ENCODE measurements at regions not wholly inside any gene's neighbourhood (a gene's known extent, or its start where the extent isn't known, plus 50 kb on each side); places are given as distances from the start of the nearest gene placed in this dataset.

DNA sequence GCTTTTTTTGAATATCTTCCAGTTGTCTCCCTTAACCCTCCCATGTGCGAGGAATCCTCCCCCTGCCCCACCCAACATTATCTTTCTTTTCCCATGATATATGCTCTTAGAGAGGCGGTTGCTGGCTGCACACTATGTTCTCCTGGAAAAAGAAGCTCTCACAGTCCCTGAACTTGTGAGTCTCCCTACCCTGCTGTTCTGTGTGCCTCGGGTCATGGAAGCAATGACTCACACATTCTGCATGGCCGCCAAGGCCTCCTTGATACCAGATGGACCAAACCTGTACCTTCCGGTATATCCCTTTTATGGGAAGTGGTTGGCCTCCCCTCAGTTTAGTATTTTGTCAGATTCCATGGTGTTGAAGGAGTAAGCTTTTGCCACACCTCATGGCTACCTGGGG, 705.4 kb downstream of the SLITRK6 start:
- intact Hi-C loops (cut with DNase I): no loop called here
- no peak for DNase-seq (ENCODE audit: low spot score)

DNA sequence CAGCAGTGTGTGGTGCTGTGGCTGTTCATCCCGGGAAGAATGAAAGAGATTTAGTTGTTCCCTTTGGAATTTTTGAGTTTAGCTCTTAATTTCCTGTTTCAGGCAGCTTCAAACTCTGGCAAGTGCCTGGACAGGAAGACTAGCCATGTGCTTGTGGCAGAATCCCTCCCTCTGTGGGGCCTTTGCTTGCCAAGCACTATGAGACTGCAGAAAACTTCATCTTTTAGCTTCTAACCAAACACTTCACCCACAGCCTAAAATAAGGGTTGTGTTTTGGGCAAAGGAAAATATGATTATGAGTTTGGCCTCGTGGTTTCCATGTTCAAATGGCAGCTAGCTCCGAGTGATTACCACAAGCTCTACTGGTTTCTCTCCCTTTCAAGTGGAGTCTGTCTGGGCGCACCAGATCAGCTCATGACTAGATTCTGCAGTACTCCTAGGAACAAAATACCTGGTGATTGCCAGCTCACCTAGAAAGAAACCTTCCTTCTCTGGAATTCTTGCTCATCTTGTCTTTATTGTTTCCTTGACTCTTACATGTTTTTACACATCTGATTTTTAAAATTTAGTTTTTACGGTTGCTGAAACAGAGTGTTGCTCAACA, 707.5 kb downstream of the SLITRK6 start:
- no peak for DNase-seq (ENCODE audit: low spot score)
- intact Hi-C loops (cut with DNase I): no loop called here

DNA sequence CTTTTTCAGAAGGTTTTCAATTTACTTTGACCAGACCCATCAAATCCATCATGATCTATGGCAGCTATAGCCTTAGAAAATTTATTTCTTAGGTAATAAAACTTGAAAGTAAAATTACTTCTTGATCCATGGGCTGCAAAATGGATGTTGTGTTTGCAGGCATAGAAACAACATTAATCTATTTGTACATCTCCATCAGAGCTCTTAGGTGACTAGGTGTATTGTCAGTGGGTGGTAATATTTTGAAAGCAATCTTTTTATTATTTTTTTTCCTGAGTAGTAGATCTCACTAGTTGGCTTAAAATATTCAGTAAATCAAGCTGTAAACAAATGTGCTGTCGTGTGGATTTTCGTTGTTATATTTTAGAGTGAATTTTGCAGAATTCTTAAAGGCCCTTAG, 710.0 kb downstream of the SLITRK6 start:
- no peak for DNase-seq (ENCODE audit: low spot score)
- intact Hi-C loops (cut with DNase I): no loop called here

DNA sequence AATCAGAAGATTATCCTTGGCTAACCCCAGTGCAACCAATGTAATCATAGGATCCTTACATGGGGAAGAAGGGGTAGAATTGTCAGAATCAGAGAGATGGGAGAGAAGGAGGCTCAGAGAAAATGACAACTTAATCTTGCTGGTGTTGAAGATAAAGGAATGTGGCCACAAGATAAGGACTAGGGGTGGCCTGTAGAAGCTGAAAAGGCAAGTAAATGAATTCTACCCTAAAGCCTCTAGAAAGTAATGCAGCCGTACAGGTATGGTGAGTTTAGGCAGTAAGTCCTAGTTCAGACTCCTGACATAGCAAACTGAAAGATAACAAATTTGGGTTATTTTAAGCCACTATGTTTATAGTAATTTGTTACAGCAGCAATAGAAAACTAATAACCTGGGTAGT, 718.5 kb downstream of the SLITRK6 start:
- intact Hi-C loops (cut with DNase I): no loop called here
- DNase-seq (ENCODE audit: low spot score): no peak

DNA sequence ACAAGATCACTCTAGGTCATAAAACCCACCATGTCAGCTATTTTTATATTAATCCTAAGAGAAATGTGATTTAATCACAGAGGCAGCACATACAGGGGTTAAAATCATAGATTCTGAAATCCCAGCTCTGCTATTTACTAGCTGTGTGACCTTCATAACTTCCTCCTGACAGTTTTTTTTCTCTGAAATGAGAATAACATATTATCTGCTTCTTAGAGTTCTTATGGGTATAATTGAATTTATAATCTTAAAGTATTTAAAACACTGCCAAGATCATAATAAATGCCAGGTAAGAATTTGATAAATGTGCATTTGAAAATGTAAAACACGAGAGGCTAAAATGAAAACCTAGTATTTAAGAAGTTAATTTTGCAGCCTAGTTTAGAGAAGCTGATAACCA, 722.9 kb downstream of the SLITRK6 start:
- intact Hi-C loops (cut with DNase I): no loop called here
- DNase-seq (ENCODE audit: low spot score): no peak

DNA sequence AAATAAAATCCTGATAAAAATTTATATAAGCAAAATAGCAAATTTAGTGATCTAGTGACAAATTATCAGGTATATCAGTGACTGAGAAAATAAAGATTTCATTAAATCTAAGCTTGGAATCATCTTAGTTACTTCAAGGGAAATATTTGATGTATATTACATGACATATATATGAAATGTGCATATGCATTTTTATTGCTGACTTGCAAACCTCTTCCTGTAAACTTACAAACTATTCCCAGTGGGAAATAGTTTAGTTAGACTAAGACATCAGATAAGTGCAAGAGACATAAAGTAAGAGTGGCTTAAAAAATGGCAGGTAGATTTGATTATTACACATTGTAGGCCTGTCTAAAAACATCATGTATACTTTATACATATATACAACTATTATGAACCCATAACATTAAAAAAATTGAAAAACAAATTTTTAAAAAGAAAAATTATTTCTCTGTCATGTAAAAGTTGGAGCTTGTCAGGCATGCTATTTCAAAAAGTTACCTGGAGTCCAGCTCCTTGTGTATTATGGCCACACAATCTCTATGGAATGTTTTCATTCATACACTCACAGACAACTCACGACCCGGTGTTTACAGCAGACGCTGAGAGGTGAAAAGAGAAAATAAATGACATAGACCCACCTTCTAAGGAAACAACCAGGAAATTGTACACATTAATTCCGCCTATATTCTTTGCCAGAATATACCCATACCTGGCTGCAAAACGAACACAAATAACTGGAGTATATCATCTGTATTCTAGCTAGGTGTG, 724.5 kb downstream of the SLITRK6 start:
- intact Hi-C loops (cut with DNase I): no loop called here

DNA sequence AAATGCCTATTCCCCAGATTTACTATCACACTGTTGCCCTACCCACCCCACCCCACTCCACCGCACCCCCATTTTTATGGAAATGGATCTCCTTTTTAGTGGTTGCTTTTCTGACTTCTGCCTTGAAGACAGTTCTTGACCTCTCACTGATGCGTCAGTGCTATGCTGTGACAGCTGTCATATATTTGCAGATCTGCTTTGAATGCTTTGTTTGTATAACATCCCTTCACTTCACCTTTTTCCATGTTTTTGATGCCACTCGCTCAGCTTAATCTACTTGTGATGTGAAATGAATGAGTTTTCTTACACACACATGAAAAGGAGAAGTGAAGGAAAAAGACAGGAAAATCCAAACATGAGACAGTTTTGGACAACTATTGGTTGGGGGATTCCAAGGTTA, 731.0 kb downstream of the SLITRK6 start:
- intact Hi-C loops (cut with DNase I): no loop called here
- no peak for DNase-seq (ENCODE audit: low spot score)

More for the DNA sequence above, 724.5 kb downstream of the SLITRK6 start:
- DNase-seq (ENCODE audit: low spot score): no peak

DNA sequence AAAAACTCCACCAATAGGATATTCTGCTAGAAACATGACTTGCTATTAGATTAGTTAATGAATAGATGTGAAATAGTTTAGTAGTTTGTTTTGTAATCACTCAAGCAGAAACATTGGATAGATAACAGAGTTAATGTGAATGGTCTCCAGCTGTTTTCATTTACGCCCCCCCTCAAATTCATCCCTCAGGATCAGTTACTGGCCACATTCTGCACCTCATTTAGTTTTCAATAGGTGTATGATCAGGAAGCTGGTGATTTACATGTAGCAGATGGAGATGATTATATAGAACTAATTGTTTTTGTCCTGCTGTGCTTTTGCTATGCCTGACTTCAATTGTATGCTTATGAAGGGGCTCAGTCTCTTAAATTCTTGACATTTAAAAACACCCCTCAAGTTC, 759.0 kb downstream of the SLITRK6 start:
- intact Hi-C loops (cut with DNase I): no loop called here
- DNase-seq (ENCODE audit: low spot score): no peak

DNA sequence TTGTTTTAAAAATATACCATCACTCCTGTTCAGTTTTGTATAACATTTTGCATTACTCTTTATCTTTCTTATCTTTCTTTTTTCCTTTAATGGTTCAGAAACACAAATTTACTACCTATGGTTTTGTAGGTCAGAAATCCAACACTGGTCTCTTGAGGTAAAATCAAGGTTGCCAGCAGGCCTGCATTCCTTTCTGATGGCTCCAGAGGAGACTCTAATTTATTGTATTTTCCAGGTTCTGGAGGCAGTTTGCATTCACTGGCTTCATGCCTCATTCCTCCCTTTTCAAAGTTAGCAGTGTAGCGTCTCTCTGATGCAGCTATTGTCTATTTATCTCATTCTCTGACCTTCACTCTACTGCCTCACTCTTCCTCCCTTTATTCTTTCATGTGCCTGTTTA, 767.4 kb downstream of the SLITRK6 start:
- intact Hi-C loops (cut with DNase I): no loop called here
- DNase-seq (ENCODE audit: low spot score): no peak

DNA sequence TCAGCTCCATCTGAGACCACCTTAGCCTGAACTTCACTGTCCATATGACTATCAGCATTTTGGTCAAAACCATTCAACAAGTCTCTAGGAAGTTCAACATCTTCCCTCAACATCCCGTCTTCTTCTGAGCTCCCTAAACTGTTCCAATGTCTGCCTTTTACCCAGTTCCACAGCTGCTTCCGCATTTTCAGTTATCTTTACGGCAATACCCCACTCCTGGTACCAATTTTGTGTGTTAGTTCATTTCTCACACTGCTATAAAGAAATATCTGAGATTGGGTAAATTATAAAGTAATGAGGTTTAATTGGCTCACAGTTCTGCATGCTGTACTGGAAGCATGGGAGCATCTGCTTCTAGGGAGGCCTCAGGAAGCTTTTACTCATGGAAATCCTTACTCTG, 771.2 kb downstream of the SLITRK6 start:
- intact Hi-C loops (cut with DNase I): no loop called here
- DNase-seq (ENCODE audit: low spot score): no peak

DNA sequence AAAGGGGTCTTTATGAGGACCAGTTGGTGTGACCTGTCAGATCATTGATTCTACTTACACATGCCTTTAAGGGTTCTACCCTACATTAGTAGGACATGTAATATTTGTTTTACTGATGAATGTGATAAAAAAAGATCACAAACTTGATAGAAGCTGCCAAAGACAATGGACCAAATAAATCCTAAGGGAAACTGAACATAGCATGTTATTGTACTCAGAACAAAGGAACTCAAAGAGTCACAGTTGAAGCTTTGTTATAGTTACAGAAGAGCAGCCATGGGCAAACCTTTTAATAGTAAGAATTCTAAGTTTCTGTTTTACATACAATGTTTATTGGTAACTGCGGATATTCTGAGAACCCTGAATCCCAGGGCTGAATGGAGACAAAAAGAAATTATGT, 780.1 kb downstream of the SLITRK6 start:
- no peak for DNase-seq (ENCODE audit: low spot score)
- intact Hi-C loops (cut with DNase I): no loop called here

DNA sequence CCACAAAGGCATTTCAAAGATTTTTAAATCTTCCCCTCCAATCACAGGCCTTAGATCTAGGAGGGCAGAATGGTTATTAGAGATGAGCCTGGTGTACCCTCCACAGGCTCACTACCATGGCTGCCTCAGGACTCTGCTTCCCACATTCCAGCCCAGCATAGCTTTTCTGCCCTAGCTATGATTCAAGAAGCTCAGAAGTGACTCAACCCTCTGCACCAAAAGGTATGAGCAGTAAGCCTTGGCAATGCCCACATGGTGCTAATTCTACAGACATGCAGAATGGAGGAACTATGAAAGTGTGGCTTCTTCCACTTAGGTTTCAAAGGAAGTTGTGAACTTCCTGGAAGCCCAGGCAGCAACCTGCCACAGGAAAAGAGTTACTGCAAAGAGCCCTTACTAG, 786.2 kb downstream of the SLITRK6 start:
- intact Hi-C loops (cut with DNase I): no loop called here
- no peak for DNase-seq (ENCODE audit: low spot score)

DNA sequence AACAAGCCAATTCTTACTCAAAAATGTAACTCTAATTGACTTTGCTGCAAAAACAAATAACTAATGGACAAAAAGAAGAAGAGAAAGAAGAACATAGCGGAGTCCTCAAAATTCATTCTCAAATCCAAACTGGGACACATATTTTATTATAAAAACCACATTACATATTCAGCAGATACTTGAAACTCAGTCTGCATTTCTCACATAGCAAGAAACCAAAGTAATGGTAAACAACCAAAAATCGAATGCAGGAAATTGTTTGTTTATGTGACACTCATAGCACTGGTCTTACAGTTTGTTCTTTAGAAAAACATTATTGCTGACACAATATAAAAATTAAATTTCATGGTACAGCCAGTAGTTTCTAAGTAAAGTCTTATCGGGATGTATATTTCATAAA, 789.8 kb downstream of the SLITRK6 start:
- no peak for DNase-seq (ENCODE audit: low spot score)
- intact Hi-C loops (cut with DNase I): no loop called here

DNA sequence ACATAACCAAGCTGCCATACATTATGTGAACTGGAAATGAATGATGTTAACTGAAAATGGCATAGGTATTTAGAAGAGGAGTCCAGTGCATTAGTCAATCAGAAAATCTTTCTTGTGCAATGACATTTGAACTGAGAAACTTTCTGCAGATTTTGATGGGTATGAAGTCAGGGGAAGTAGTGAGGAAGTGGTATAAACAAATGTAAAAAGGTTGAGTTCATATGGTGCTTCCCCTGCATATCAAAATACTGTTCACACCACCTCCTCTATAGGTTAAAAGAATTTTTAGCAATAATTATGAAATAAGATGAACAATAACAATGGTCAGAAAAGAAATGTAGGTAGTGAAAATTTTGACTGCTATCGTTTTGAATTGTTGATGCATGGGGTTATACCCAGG, 800.0 kb downstream of the SLITRK6 start:
- intact Hi-C loops (cut with DNase I): loop anchor here in 1 of 2 donors (10.0 kb wide), 1 partner anchor 286 kb away; no protein-coding TSS in a partner anchor

DNA sequence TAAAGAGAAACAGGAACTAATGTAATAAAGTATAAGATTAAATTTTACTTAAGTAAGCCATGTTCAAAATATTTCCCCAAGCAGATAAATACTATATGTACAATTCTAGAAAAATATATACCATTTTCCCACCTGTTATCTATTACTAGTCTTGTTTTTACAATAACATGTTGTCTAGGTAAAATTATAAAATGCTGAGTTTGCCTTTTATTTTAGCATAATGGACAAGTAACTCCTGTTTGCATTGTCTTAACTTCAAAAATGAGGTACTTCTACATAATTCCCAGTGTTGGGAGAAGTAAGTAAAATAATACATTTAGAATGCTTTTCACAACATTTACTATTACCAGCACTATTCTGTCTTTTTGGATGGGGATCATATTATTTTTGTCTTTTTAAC, 800.5 kb downstream of the SLITRK6 start:
- intact Hi-C loops (cut with DNase I): loop anchor here in 1 of 2 donors (10.0 kb wide), 1 partner anchor 286 kb away; no protein-coding TSS in a partner anchor
- DNase-seq (ENCODE audit: low spot score): no peak

More for the DNA sequence above, 800.0 kb downstream of the SLITRK6 start:
- no peak for DNase-seq (ENCODE audit: low spot score)

DNA sequence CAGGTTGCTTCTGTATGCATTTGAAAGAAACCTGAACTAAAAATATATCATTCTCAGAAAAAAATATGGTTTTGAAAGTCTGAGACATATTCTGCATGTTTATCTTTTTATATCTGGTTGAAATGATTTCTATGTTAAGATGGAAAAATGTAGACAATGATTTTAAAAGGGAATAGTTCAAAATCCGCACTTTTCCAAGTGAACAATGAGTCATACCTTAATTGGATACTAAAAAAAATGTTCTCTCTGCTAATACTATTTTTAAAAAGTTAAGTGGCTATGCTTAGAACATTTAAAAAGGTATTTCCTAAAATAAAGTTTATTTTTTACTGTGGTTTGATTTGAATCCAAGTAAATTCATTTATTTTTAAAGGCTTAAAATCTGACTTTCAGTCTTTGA, 801.4 kb downstream of the SLITRK6 start:
- no peak for DNase-seq (ENCODE audit: low spot score)
- intact Hi-C loops (cut with DNase I): loop anchor here in 1 of 2 donors (10.0 kb wide), 1 partner anchor 287 kb away; no protein-coding TSS in a partner anchor

DNA sequence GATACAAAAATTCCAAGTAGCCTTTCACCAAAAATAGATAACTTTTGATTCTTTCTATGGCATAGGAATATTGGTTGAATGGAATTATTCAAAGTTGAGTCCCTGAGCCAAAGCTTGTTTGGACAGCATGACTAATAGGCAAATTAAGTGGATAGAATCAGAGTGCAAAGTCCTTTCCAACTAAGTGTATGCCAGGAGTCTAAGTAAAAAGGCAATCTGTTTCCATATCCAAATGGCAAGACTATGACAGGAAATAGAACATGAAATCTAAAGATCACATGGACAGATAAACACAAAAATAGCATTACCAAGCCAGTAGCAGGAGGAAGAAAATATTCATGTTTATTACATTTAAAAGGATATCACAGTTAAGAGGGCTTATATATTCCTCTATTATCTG, 804.6 kb downstream of the SLITRK6 start:
- DNase-seq (ENCODE audit: low spot score): no peak
- intact Hi-C loops (cut with DNase I): loop anchor here in 1 of 2 donors (10.0 kb wide), 1 partner anchor 290 kb away; no protein-coding TSS in a partner anchor

DNA sequence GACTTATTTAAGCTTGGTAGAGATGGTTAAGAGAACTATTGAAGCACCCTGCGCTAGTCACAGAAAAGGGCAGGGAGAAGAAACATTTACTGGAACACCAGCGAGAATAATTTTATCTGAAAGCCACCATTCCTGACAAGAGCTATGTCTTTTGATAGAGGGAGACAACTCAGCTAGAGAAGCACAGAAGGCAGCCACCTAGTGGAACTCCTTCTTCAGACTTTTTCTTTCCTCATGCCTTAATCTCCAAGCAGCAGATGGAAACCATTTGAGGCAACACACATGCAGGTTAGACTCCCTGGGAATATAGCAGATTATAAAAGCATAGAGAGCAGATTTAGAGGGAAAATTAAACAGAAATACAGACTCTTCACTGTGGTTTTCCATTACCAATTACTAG, 813.4 kb downstream of the SLITRK6 start:
- DNase-seq (ENCODE audit: low spot score): no peak
- intact Hi-C loops (cut with DNase I): no loop called here

DNA sequence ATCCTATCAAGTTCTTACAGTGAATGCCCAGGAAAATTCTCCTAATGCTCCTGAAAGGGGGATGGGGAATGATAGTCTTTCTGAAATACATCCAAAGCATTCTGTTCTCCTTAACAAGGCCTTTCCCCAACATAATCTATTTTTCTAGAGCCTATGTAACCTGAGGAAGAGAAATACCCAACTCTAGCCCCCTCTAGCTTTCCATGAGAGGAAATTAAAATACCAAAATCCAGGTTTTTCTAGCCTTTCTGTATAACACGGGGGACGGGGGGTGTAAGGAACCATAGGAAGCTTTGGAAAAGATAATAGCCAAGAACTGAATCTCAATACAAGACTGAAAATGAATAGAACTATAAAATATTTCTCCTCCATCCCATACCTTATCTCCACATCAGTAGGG, 815.9 kb downstream of the SLITRK6 start:
- intact Hi-C loops (cut with DNase I): no loop called here
- no peak for DNase-seq (ENCODE audit: low spot score)

DNA sequence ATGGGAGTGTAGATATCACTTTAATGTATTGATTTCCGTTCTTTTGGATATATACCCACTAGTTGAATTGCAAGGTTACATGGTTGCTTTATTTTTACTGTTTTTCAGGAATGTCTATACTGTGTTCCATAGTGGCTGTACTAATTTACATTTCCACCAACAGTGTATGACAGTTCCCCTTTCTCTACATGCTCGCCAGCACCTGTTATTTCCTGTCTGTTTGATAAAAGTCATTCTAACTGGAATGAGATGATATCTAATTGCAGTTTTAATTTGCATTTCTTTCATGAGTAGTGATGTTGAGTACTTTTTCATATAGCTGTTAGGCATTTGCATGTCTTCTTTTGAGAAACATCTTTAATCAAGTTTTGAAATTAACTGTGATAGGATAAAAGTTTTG, 818.6 kb downstream of the SLITRK6 start:
- no peak for DNase-seq (ENCODE audit: low spot score)
- intact Hi-C loops (cut with DNase I): no loop called here

DNA sequence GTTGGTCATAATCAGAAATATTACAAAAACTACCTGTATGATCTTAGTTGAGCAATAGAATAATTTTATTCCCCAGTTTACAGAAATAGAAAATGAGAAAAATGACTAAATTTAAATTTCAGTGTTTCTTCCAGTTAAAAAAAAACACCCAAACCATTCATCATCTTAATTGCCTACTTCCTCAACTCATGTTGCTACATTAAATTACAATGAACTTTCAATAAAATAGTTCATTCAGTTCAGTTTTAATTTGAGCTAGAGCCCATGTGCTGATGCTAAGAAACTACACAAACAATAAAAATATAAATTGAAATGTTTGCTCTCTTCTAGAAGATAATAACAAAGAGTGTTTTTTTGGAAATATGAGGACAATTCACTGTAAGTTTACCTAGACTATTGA, 820.4 kb downstream of the SLITRK6 start:
- no peak for DNase-seq (ENCODE audit: low spot score)
- intact Hi-C loops (cut with DNase I): no loop called here

All from posterior vena cava (tissue), 2 donors.